ENCODE measurements at regions not wholly inside any gene's neighbourhood (a gene's known extent, or its start where the extent isn't known, plus 50 kb on each side); places are given as distances from the start of the nearest gene placed in this dataset.

DNA sequence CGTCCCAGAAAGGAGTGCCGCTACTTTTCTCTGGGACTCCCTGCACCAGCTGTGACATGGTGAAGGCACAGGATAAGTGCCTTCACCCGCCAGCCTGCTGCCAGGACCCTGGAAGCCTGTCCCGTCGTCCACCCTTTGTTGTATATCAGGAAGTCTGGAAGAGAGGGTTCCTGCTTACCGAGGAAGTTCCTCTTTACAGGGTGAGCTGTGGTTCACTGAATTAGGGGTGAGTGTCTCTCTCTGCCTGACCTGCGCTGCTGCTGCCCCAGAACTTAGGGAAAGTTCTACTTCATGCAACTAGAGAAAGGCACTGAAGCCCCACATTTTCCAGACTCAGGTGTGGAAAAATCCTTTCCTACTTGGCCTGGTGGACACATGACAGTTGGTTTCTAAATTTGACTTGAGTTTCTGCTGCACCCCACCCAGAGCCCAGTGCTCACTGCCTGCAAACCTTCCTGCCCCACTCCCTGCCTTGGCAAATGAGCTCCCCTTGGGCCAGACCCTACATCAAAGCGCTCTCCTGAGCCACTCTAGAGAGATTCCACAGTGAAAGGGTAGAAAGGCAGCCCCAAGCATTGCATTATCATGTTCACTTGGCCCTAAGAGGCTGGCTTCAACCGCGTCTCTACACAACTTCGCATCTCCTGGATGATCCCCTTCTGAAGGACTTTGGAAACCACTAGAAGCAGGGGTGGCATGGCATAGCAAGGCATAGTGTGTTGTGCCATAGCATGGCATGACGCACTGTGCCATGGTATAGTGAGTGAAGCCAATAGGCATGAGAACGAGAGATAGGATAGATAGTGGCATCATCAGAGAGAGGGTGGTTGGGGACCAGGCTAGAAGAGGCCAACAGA, 215.8 kb upstream of the CDYL start:
- in situ Hi-C loops (cut with MboI; ENCODE audit: low sequenced_read_pairs, unreplicated experiment) = no loop called here
- no peak for TF ChIP-seq CTCF (IDR thresholded peaks at IDR 0.05; ENCODE audit: borderline replicate concordance, control extremely low read depth, extremely low read depth, insufficient read depth, missing control alignments)
- no peak for DNase-seq (ENCODE audit: low spot score)

GRCh38 chr6:4559281-4559875, 216.8 kb upstream of the CDYL start:
- TF ChIP-seq CTCF (IDR thresholded peaks at IDR 0.05; ENCODE audit: borderline replicate concordance, control extremely low read depth, extremely low read depth, insufficient read depth, missing control alignments) = no peak
- no peak for DNase-seq (ENCODE audit: low spot score)
- in situ Hi-C loops (cut with MboI; ENCODE audit: low sequenced_read_pairs, unreplicated experiment) = no loop called here

GRCh38 chr6:4554645-4555044, 221.6 kb upstream of the CDYL start:
- in situ Hi-C loops (cut with MboI; ENCODE audit: low sequenced_read_pairs, unreplicated experiment) = no loop called here

GRCh38 chr6:4553387-4553786, 222.8 kb upstream of the CDYL start:
- no peak for DNase-seq (ENCODE audit: low spot score)
- TF ChIP-seq CTCF (IDR thresholded peaks at IDR 0.05; ENCODE audit: borderline replicate concordance, control extremely low read depth, extremely low read depth, insufficient read depth, missing control alignments) = no peak
- in situ Hi-C loops (cut with MboI; ENCODE audit: low sequenced_read_pairs, unreplicated experiment) = no loop called here

More at GRCh38 chr6:4554645-4555044, 221.6 kb upstream of the CDYL start:
- no peak for DNase-seq (ENCODE audit: low spot score)
- no peak for TF ChIP-seq CTCF (IDR thresholded peaks at IDR 0.05; ENCODE audit: borderline replicate concordance, control extremely low read depth, extremely low read depth, insufficient read depth, missing control alignments)

DNA sequence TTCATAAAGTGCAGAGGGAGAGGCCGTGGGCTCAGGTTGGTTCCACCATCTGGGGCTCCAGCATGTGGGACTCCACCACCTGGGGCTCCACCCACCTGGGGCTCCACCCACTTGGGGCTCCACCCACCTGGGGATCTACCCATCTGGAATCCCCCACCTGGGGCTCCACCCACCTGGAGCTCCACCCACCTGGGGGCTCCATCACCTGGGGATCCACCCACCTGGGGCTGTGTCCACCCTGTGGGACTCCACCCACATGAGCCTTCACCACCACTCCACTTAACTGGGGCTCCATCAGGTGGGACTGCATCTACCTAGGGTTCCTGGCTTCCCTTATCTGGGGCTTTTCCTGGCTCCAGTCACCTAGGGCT, 226.0 kb upstream of the CDYL start:
- in situ Hi-C loops (cut with MboI; ENCODE audit: low sequenced_read_pairs, unreplicated experiment) = no loop called here
- no peak for DNase-seq (ENCODE audit: low spot score)
- no peak for TF ChIP-seq CTCF (IDR thresholded peaks at IDR 0.05; ENCODE audit: borderline replicate concordance, control extremely low read depth, extremely low read depth, insufficient read depth, missing control alignments)

GRCh38 chr6:4549556-4550226, 226.5 kb upstream of the CDYL start:
- DNase-seq (ENCODE audit: low spot score) = no peak
- no peak for TF ChIP-seq CTCF (IDR thresholded peaks at IDR 0.05; ENCODE audit: borderline replicate concordance, control extremely low read depth, extremely low read depth, insufficient read depth, missing control alignments)
- in situ Hi-C loops (cut with MboI; ENCODE audit: low sequenced_read_pairs, unreplicated experiment) = no loop called here
